ENCODE measurements at regions not wholly inside any gene's neighbourhood (a gene's known extent, or its start where the extent isn't known, plus 50 kb on each side); places are given as distances from the start of the nearest gene placed in this dataset.

- ChIA-PET POLR2A (no interaction called here), CTCF (no interaction called here)
- H3K27ac ChIP-seq (ENCODE audit: insufficient read depth, low read depth, low read length), result no peak overlapping the region
- H3K9me3 ChIP-seq (replicated peaks; ENCODE audit: control insufficient read depth, insufficient read depth, low read length), result no peaks in the 10 kb centered on the region
- no peak for TF ChIP-seq MYC (IDR thresholded peaks at IDR 0.05; ENCODE audit: low read depth, low read length)
- TF ChIP-seq POLR2A (IDR thresholded peaks at IDR 0.05; ENCODE audit: low read depth, low read length), result no peak
- TF ChIP-seq GATA2 (IDR thresholded peaks at IDR 0.05; ENCODE audit: insufficient read depth, insufficient read length, low read depth, low read length), result no peak
- intact Hi-C loops (cut with micrococcal nuclease) (no loop called here), dilution Hi-C loops (cut with MboI; ENCODE audit: extremely low pct_ligation_motif_present, low sequenced_read_pairs) (no loop called here)
- no peak for DNase-seq (ENCODE audit: low read depth, low spot score)
- FAIRE-seq, result no peak
- no TSS peak for BruUV-seq (replicated peaks)
- H3K36me3 ChIP-seq (ENCODE audit: control insufficient read depth in 2 of 2, extremely low read depth in 1 of 2, insufficient read depth in 2 of 2, low read length in 2 of 2), result no peaks in the 10 kb centered on the region
- H3K4me2 ChIP-seq (ENCODE audit: insufficient read depth, low read length), result no peak overlapping the region
- peaks cover 0 to 2% of the 10 kb centered on the region in 2 experiments for H3K27me3 ChIP-seq (ENCODE audit: control insufficient read depth in 2 of 2, insufficient read depth in 2 of 2, low read length in 2 of 2)
- no peaks in the 10 kb centered on the region for H4K20me1 ChIP-seq (replicated peaks; ENCODE audit: control insufficient read depth, extremely low read depth, insufficient read depth, low read length)
- H3K4me3 ChIP-seq (replicated peaks in 1 of 3; ENCODE audit: insufficient read depth in 1 of 3, low read depth in 1 of 3, low read length in 3 of 3), result no peak overlapping the region
- no peaks in the 10 kb centered on the region for H3K79me2 ChIP-seq (ENCODE audit: control insufficient read depth, insufficient read depth, low read length)
- no peaks in the 10 kb centered on the region for H3K9me1 ChIP-seq (replicated peaks; ENCODE audit: control insufficient read depth, extremely low read depth, insufficient read depth, low read length)
- H2AFZ ChIP-seq (ENCODE audit: low read depth, low read length), result no peak overlapping the region
- no peak overlapping the region for H3K9ac ChIP-seq (replicated peaks; ENCODE audit: extremely low read depth, insufficient read depth, low read length)
- peaks cover 4% of the 10 kb centered on the region for H3K4me1 ChIP-seq (ENCODE audit: control insufficient read depth, extremely low read depth, insufficient read depth, low read length)
These were observed 209.9 kb downstream of the ZNF365 start for GRCh38 chr10:62583876-62584615.

GRCh38 chr10:62584731-62585130, 210.6 kb downstream of the ZNF365 start:
- intact Hi-C loops (cut with micrococcal nuclease), result no loop called here
- H3K4me1 ChIP-seq (ENCODE audit: control insufficient read depth, extremely low read depth, insufficient read depth, low read length), result peaks cover 4% of the 10 kb centered on the region
- dilution Hi-C loops (cut with MboI; ENCODE audit: extremely low pct_ligation_motif_present, low sequenced_read_pairs), result no loop called here

More at GRCh38 chr10:62584731-62585130, 210.6 kb downstream of the ZNF365 start:
- Histone ChIP-seq H3K36me3 (ENCODE audit: control insufficient read depth in 2 of 2, extremely low read depth in 1 of 2, insufficient read depth in 2 of 2, low read length in 2 of 2) (no peaks in the 10 kb centered on the region), H3K9ac (replicated peaks; ENCODE audit: extremely low read depth, insufficient read depth, low read length) (no peak overlapping the region), H3K9me3 (replicated peaks; ENCODE audit: control insufficient read depth, insufficient read depth, low read length) (no peaks in the 10 kb centered on the region), H3K79me2 (ENCODE audit: control insufficient read depth, insufficient read depth, low read length) (no peaks in the 10 kb centered on the region), H2AFZ (ENCODE audit: low read depth, low read length) (no peak overlapping the region), H4K20me1 (replicated peaks; ENCODE audit: control insufficient read depth, extremely low read depth, insufficient read depth, low read length) (no peaks in the 10 kb centered on the region), H3K4me3 (replicated peaks in 1 of 3; ENCODE audit: insufficient read depth in 1 of 3, low read depth in 1 of 3, low read length in 3 of 3) (no peak overlapping the region), H3K4me2 (ENCODE audit: insufficient read depth, low read length) (no peak overlapping the region), H3K9me1 (replicated peaks; ENCODE audit: control insufficient read depth, extremely low read depth, insufficient read depth, low read length) (no peaks in the 10 kb centered on the region), H3K27ac (ENCODE audit: insufficient read depth, low read depth, low read length) (no peak overlapping the region), H3K27me3 (ENCODE audit: control insufficient read depth in 2 of 2, insufficient read depth in 2 of 2, low read length in 2 of 2) (peaks cover 0 to 2% of the 10 kb centered on the region in 2 experiments)
- no peak for DNase-seq (ENCODE audit: low read depth, low spot score)
- FAIRE-seq, result no peak
- CTCF ChIA-PET, result interaction anchor here (1.6 kb wide), 2 partner anchors 9 to 18 kb away, joined by 3 to 5 read pairs; no protein-coding TSS in a partner anchor
- POLR2A ChIA-PET, result no interaction called here
- no TSS peak for BruUV-seq (replicated peaks)
- TF ChIP-seq CTCF (IDR thresholded peaks at IDR 0.05; ENCODE audit: extremely low read depth in 1 of 2, insufficient read depth in 1 of 2, low read depth in 1 of 2, low read length in 2 of 2) (no peak), POLR2AphosphoS5 (IDR thresholded peaks at IDR 0.05; ENCODE audit: insufficient read depth, low read depth, low read length) (no peak), POLR2A (IDR thresholded peaks at IDR 0.05; ENCODE audit: low read depth, low read length) (no peak), MYC (IDR thresholded peaks at IDR 0.05; ENCODE audit: low read depth, low read length) (no peak), MAX (IDR thresholded peaks at IDR 0.05; ENCODE audit: insufficient read depth, insufficient read length) (no peak), GATA2 (IDR thresholded peaks at IDR 0.05; ENCODE audit: insufficient read depth, insufficient read length, low read depth, low read length) (no peak), JUN (IDR thresholded peaks at IDR 0.05; ENCODE audit: borderline replicate concordance, insufficient read depth, insufficient read length, low read depth) (no peak), EZH2 (IDR thresholded peaks at IDR 0.05; ENCODE audit: borderline replicate concordance, low read depth, low read length, severe bottlenecking) (no peak)
